COLO829 (cell line): ENCODE measurements at regions not wholly inside any gene's neighbourhood (a gene's known extent, or its start where the extent isn't known, plus 50 kb on each side); places are given as distances from the start of the nearest gene placed in this dataset.
A peak's percentile ranks its signal among the peaks of the same experiment; 100 is the strongest.
"Not testable (repeated sequence)": the region's sequence is repeated elsewhere in the genome, so short reads cannot be mapped to it uniquely, and the experiment has no call there.

Experiments used
- DNase-seq: peaks from one replicate; pipeline ENCODE4 v3.0.0; 2012; ENCODE audit warnings: low spot score

GRCh38 chr14:65966188-65966587 is 520.0 kb upstream of the CCDC196 start:
- no peak for DNase-seq

GRCh38 chr14:65972346-65972870 is 513.8 kb upstream of the CCDC196 start:
- DNase-seq, result no peak

GRCh38 chr14:65972891-65973290 is 513.3 kb upstream of the CCDC196 start:
- DNase-seq, result no peak

GRCh38 chr14:65975865-65976264 is 510.3 kb upstream of the CCDC196 start:
- DNase-seq, result no peak

- no peak for DNase-seq
These were observed 509.3 kb upstream of the CCDC196 start for GRCh38 chr14:65976761-65977404.

- DNase-seq, result no peak
These were observed 504.9 kb upstream of the CCDC196 start for GRCh38 chr14:65981192-65981843.

GRCh38 chr14:65986041-65986440 is 500.1 kb upstream of the CCDC196 start:
- DNase-seq, result no peak

GRCh38 chr14:65989981-65990380 is 496.2 kb upstream of the CCDC196 start:
- no peak for DNase-seq

- peak; percentile 8 for DNase-seq
These were observed 495.1 kb upstream of the CCDC196 start for GRCh38 chr14:65991104-65991503.

GRCh38 chr14:65991935-65992334 is 494.2 kb upstream of the CCDC196 start:
- not testable (repeated sequence) for DNase-seq

GRCh38 chr14:65993103-65993502 is 493.1 kb upstream of the CCDC196 start:
- DNase-seq, result no peak

- no peak for DNase-seq
These were observed 492.2 kb upstream of the CCDC196 start for GRCh38 chr14:65993996-65994395.

GRCh38 chr14:65997347-65997746 is 488.8 kb upstream of the CCDC196 start:
- no peak for DNase-seq

- DNase-seq, result no peak
These were observed 486.3 kb upstream of the CCDC196 start for GRCh38 chr14:65999865-66000264.

GRCh38 chr14:66000766-66001165 is 485.4 kb upstream of the CCDC196 start:
- no peak for DNase-seq

GRCh38 chr14:66001356-66001755 is 484.8 kb upstream of the CCDC196 start:
- no peak for DNase-seq

- no peak for DNase-seq
These were observed 483.0 kb upstream of the CCDC196 start for GRCh38 chr14:66003082-66003730.

- DNase-seq, result no peak
These were observed 480.2 kb upstream of the CCDC196 start for GRCh38 chr14:66005900-66006434.

- no peak for DNase-seq
These were observed 477.5 kb upstream of the CCDC196 start for GRCh38 chr14:66008631-66009030.

- peak; percentile 20 for DNase-seq
These were observed 477.1 kb upstream of the CCDC196 start for GRCh38 chr14:66009089-66009488.

GRCh38 chr14:66010695-66011094 is 475.5 kb upstream of the CCDC196 start:
- no peak for DNase-seq

- no peak for DNase-seq
These were observed 474.3 kb upstream of the CCDC196 start for GRCh38 chr14:66011855-66012254.

- DNase-seq, result not testable (repeated sequence)
These were observed 472.6 kb upstream of the CCDC196 start for GRCh38 chr14:66013607-66014006.
